MM.1S (cell line): ENCODE measurements at regions not wholly inside any gene's neighbourhood (a gene's known extent, or its start where the extent isn't known, plus 50 kb on each side); places are given as distances from the start of the nearest gene placed in this dataset.
"Not testable (repeated sequence)": the region's sequence is repeated elsewhere in the genome, so short reads cannot be mapped to it uniquely, and the experiment has no call there.

ENCODE experiments used
- DNase-seq: peaks from one replicate; pipeline ENCODE4 v3.0.0-alpha.2; 2015
- H2AFZ ChIP-seq: fragments of 300-600 bp; sonication (generic); 2 replicates; pipeline ENCODE4 v1.6.0; 2016; ENCODE audit warnings: antibody characterized with exemption, low read length
- H3F3A ChIP-seq: fragments of 300-600 bp; sonication (generic); 2 replicates; pipeline ENCODE4 v1.6.1; 2016; ENCODE audit warnings: mild to moderate bottlenecking, antibody characterized with exemption, low read length, moderate library complexity, mixed read lengths; ENCODE audit not compliant: insufficient read depth
- H3K27ac ChIP-seq: fragments of 300-600 bp; sonication (generic); 2 replicates; pipeline ENCODE4 v1.5.1; 2016; ENCODE audit warnings: mild to moderate bottlenecking, low read length
- H3K27me3 ChIP-seq: fragments of 300-600 bp; sonication (generic); replicated peaks from 2 replicates; pipeline ENCODE4 v1.6.0; 2016; ENCODE audit warnings: low read length; ENCODE audit not compliant: insufficient read depth
- H3K36me3 ChIP-seq: fragments of 300-600 bp; sonication (generic); replicated peaks from 2 replicates; pipeline ENCODE4 v1.6.1; 2016; ENCODE audit warnings: mild to moderate bottlenecking, low read length, mixed read lengths; ENCODE audit not compliant: insufficient read depth
- H3K4me1 ChIP-seq: fragments of 300-600 bp; sonication (generic); 2 replicates; pipeline ENCODE4 v1.6.1; 2016; ENCODE audit warnings: low read length, mixed read lengths
- H3K4me2 ChIP-seq: fragments of 300-600 bp; sonication (generic); 2 replicates; pipeline ENCODE4 v1.6.0; 2016; ENCODE audit warnings: low read depth, low read length
- H3K4me3 ChIP-seq: fragments of 300-600 bp; sonication (generic); 2 replicates; pipeline ENCODE4 v1.5.1; 2016; ENCODE audit warnings: low read length, mixed read lengths
- H3K79me2 ChIP-seq: fragments of 300-600 bp; sonication (generic); 2 replicates; pipeline ENCODE4 v1.6.1; 2016; ENCODE audit warnings: mixed run types, low read length, mixed read lengths
- H3K9ac ChIP-seq: fragments of 300-600 bp; sonication (generic); 2 replicates; pipeline ENCODE4 v1.6.1; 2016; ENCODE audit warnings: low read length, mixed read lengths
- H3K9me2 ChIP-seq: fragments of 300-600 bp; sonication (generic); replicated peaks from 2 replicates; pipeline ENCODE4 v1.6.1; 2016; ENCODE audit warnings: mild to moderate bottlenecking, low read length, mixed read lengths; ENCODE audit not compliant: insufficient read depth
- H3K9me3 ChIP-seq: fragments of 300-600 bp; sonication (generic); replicated peaks from 2 replicates; pipeline ENCODE4 v1.6.1; 2016; ENCODE audit warnings: mild to moderate bottlenecking, low read length, mixed read lengths; ENCODE audit not compliant: insufficient read depth
- H4K20me1 ChIP-seq: fragments of 300-600 bp; sonication (generic); 2 replicates; pipeline ENCODE4 v1.6.1; 2016; ENCODE audit warnings: mild to moderate bottlenecking, low read length, moderate library complexity, mixed read lengths; ENCODE audit not compliant: insufficient read depth
- CTCF ChIP-seq: fragments of 300-600 bp; sonication (generic); IDR thresholded peaks from 2 replicates; pipeline ENCODE4 v1.5.1; 2016; ENCODE audit warnings: antibody characterized with exemption, low read length, mixed read lengths
- EZH2 ChIP-seq: fragments of 300-600 bp; sonication (generic); optimal IDR thresholded peaks from 2 replicates; pipeline ENCODE3; 2017; ENCODE audit warnings: low read depth, mild to moderate bottlenecking, antibody characterized with exemption, low read length, mixed read lengths
- EZH2phosphoT487 ChIP-seq: fragments of 300-600 bp; sonication (generic); IDR thresholded peaks from 2 replicates; pipeline ENCODE4 v1.6.1; 2018; ENCODE audit warnings: antibody characterized with exemption, low read length

GRCh38 chr12:87406926-87407325 is 622.3 kb downstream of the C12orf50 start:
- H3K4me3 ChIP-seq = no peak overlapping the region
- H3K4me2 ChIP-seq = no peak overlapping the region
- no peaks in the 10 kb centered on the region for H3K79me2 ChIP-seq
- TF ChIP-seq EZH2 = no peak
- TF ChIP-seq CTCF = no peak
- no peak for TF ChIP-seq EZH2phosphoT487
- no peaks in the 10 kb centered on the region for H3K27me3 ChIP-seq
- H2AFZ ChIP-seq = no peak overlapping the region
- no peaks in the 10 kb centered on the region for H3K9me3 ChIP-seq
- H3K9ac ChIP-seq = no peak overlapping the region
- H3K9me2 ChIP-seq = no peaks in the 10 kb centered on the region
- no peak overlapping the region for H3K27ac ChIP-seq
- no peaks in the 10 kb centered on the region for H3K4me1 ChIP-seq
- H4K20me1 ChIP-seq = no peaks in the 10 kb centered on the region
- H3F3A ChIP-seq = no peaks in the 10 kb centered on the region
- H3K36me3 ChIP-seq = no peaks in the 10 kb centered on the region
- DNase-seq = no peak

GRCh38 chr12:87405918-87406317 is 623.3 kb downstream of the C12orf50 start:
- Histone ChIP-seq H3K79me2 (no peaks in the 10 kb centered on the region), H2AFZ (no peak overlapping the region), H3K9me2 (no peaks in the 10 kb centered on the region), H3K27me3 (no peaks in the 10 kb centered on the region), H3K9ac (no peak overlapping the region), H3K4me2 (no peak overlapping the region), H3K36me3 (no peaks in the 10 kb centered on the region), H3K9me3 (no peaks in the 10 kb centered on the region), H4K20me1 (no peaks in the 10 kb centered on the region), H3F3A (no peaks in the 10 kb centered on the region), H3K27ac (no peak overlapping the region), H3K4me3 (no peak overlapping the region), H3K4me1 (no peaks in the 10 kb centered on the region)
- no peak for DNase-seq
- TF ChIP-seq CTCF (no peak), EZH2 (no peak), EZH2phosphoT487 (no peak)

DNA sequence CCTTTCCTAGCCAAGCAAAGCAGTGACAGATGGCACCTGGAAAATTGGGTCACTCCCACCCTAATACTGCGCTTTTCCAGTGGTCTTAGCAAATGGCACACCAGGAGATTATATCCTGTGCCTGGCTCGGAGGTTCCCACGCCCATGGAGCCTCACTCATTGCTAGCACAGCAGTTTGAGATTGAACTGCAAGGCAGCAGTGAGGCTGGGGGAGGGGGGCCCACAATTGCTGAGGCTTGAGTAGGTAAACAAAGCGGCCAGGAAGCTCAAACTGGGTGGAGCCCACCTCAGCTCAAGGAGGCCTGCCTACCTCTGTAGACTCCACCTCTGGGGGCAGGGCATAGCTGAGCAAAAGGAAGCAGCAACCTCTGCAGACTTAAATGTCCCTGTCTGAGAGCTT is 635.0 kb downstream of the C12orf50 start:
- not testable (repeated sequence) for H3K9me3 ChIP-seq, H3K79me2 ChIP-seq, H3K27me3 ChIP-seq, H4K20me1 ChIP-seq, H3K9me2 ChIP-seq, H3K27ac ChIP-seq, DNase-seq, H3F3A ChIP-seq, H3K9ac ChIP-seq, H3K36me3 ChIP-seq, H3K4me1 ChIP-seq, H2AFZ ChIP-seq, H3K4me3 ChIP-seq, H3K4me2 ChIP-seq

GRCh38 chr12:87388376-87388775 is 640.8 kb downstream of the C12orf50 start:
- no peak for TF ChIP-seq EZH2phosphoT487
- no peak for TF ChIP-seq CTCF
- no peak for TF ChIP-seq EZH2
- no peak overlapping the region for H3K4me3 ChIP-seq
- no peak for DNase-seq
- no peaks in the 10 kb centered on the region for H3K27me3 ChIP-seq
- no peak overlapping the region for H2AFZ ChIP-seq
- H3K9me3 ChIP-seq = no peaks in the 10 kb centered on the region
- no peaks in the 10 kb centered on the region for H3K79me2 ChIP-seq
- H3K9me2 ChIP-seq = no peaks in the 10 kb centered on the region
- H3K36me3 ChIP-seq = no peaks in the 10 kb centered on the region
- H3K4me2 ChIP-seq = no peak overlapping the region
- H3F3A ChIP-seq = no peaks in the 10 kb centered on the region
- no peaks in the 10 kb centered on the region for H4K20me1 ChIP-seq
- H3K9ac ChIP-seq = no peak overlapping the region
- H3K27ac ChIP-seq = no peak overlapping the region
- H3K4me1 ChIP-seq = no peaks in the 10 kb centered on the region
